Stimulated activated CD8-positive, alpha-beta memory T cell treated with anti-CD3 and anti-CD28 coated beads, Interleukin-2, amount 100 ng/mL, for 1 hour (primary cell): ENCODE measurements at regions not wholly inside any gene's neighbourhood (a gene's known extent, or its start where the extent isn't known, plus 50 kb on each side); places are given as distances from the start of the nearest gene placed in this dataset.

Source experiments
- DNase-seq, 2 donors: peaks; one replicate each; pipeline ENCODE4 v3.0.0-alpha.2; 2020; ENCODE audit warnings: low read depth in 2 of 2

DNA sequence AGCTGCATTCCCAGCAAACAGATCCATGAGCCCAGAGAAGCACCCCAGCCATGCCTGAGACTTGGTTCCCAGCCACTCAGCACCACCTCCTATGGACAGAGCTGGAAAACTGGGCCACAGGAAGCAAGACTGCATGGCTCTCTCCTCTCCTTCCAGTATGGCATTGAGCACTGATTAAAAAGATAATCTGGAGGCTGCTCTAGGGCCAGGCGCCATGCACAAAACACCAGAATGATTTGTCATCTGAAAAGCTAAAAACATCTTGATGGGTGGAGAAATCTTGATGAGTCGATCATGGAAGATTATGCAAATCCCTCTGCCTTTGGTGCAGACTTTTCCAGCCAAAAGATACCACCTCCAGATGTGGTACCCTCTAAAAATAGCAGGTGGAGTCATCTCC is 62.7 kb upstream of the MRPS22 start:
- no peak for DNase-seq

DNA sequence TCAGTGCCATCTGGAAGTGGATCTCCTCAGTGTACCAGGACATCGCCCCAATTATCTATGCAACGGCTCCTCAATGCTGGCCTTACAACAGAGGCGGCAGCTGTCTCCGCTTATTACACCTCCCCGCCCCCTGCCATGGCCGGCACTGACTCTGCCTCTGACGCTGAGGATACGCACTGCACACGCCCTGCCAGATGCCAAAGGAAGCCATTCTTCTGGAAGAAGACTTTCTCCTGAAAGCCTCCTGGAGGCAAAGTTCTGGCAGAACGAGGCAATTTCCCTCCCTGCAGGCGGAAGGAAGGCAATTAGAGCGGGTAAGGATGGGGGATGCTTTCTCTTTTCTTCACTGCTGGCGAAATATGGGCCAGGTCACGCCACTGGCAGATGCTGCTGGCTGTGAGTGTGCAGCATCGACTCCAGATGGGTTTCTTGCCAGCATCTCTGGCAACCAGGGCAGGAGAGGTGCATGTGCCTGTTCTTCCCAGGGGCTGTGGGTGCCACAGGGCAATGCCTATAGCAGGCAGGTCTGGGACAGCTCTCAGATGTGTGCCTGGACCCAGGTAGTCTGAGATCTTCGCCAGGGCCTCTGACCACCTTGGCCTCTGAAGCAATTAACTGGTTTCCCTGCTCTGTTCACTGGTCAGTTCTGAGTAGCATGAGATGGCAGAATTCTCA is 62.2 kb upstream of the MRPS22 start:
- no peak for DNase-seq

DNA sequence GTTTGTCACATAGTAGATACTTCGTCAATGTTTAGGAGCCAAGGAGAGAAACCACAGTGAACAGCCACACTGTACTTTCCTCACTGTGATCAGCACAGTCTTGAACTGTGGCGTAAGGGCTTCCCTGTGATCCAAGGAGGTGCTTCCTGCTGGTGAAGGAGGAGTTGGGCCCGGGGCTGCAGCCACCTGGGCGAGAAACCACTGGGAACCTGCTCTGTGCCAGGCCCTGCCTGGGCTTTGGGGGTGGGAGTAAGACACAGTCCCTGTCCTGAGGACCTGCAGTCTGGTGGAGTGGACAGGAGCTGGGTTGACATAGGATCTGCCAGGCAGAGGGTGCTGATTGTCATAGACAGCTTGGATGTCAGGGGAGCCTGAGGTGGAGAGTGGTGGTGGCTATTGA is 60.5 kb upstream of the MRPS22 start:
- DNase-seq, result no peak

DNA sequence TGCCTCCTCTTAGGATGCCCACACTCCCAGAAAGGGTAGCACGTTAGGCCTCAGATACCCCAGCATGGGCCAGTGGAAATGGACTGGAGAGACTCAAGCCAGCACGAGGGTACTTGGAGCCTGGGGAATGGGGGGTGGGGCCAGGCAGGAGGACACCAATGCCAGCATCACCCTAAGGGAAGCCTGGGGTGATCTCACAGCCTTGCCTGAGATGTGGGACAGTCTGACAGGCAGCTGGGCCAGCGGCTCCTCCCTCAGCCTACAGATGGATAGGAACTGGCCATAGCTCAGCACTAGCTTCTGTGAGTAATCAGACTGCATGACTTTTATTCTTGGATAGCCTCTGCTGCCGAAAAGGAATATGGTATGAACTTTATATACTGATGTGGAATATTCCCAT is 59.6 kb upstream of the MRPS22 start:
- DNase-seq, result no peak

DNA sequence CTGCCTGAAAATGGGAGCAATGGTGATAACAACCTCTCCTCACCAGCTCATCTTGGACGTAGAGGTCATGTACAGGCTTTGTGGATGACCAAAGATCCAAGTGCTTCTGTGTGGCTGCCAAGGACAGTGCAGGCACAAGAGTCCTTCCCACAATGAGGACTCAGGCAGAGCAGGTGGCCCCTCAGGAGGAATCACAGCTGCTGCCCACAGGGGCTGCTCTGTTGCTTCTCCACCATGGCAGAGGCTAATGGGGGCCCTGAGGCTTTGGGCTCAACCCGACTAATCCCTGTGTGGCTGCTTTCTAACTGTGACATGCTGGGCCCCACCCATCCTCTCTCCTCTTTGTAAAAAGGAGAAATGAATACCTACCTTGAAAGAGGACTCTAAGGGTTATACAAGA is 58.1 kb upstream of the MRPS22 start:
- no peak for DNase-seq

DNA sequence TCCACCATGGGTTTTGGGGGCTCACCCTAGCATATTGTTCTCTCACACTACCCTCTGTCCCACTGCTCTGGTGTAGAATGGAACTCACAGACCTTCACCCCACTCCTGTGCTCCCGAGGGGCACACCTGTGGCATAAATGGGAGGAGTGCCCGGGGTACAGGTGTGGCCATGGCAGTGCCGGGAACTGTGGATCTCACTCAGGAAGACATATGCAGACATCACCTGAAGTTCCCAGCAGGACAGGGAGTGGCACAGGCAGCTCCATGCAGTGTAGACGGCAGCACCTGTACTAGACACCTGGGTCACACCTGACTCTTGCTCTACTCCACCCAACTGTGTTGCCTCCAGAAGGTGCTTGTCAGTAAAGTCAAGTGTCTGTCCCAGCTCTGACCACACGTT is 57.6 kb upstream of the MRPS22 start:
- DNase-seq, result no peak

DNA sequence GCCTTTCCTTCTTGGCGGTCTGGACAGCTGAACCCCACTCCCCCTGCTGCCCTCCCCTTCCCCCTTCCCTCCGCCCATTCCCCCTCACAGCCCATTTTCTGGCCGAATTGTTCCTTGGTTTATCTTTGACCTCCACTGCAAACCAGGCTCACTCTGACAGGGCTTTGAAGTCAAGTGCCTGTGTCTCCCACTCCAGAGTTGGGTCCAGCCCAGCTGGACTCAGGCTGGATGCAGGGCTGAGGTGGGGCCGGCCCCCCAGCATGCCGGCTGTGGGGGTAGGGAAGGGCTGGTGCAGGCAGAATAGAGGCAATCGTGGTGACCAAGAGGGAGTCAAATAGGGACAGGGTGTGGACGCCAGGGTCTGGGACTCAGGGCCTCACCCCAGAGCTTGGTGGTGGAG is 57.0 kb upstream of the MRPS22 start:
- no peak for DNase-seq

DNA sequence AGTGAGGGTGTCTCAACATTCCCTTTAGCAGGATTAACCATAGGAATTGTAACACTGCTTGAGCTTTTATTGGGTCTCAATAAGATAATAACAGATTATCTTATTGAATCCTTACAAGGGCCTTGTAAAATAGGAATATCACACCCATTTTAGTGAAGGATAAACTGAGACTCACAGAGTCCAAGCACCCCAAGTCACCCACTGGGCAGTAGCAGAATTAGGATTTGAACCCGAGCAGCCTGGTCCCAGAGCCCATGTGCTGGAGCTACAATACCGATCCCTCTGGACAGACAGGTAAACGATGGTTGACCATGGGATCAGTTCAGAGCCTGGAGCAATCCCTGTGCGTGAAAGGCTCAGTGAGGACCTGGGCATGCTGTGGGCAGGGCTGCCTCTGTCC is 56.3 kb upstream of the MRPS22 start:
- DNase-seq, result no peak

DNA sequence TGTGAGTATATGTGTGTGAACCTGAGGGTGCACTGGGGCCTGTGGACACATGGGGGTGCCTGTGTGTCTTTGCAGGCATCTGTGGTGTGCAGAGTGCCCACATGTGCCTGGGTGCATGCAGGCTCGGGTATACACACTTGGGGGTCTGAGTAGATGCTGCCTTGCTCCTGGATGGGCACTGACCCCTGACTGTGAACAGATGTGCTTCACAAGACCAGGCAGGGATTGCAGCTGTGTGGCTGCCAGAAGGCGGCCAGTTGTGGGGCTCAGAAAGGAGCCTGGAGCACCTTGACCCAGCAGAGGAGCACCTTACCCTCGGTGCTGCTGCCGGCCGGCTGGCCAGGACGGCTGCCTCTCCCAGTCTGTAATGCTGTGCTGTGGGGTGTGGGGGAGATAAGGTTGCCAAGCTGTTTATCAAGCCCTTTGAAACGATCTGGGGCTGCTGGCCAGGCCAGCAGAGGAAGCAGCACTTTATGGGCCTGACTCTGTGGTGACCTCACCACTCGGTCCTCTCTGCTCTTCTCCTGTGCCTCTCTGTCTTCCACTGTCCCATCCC is 55.5 kb upstream of the MRPS22 start:
- no peak for DNase-seq

DNA sequence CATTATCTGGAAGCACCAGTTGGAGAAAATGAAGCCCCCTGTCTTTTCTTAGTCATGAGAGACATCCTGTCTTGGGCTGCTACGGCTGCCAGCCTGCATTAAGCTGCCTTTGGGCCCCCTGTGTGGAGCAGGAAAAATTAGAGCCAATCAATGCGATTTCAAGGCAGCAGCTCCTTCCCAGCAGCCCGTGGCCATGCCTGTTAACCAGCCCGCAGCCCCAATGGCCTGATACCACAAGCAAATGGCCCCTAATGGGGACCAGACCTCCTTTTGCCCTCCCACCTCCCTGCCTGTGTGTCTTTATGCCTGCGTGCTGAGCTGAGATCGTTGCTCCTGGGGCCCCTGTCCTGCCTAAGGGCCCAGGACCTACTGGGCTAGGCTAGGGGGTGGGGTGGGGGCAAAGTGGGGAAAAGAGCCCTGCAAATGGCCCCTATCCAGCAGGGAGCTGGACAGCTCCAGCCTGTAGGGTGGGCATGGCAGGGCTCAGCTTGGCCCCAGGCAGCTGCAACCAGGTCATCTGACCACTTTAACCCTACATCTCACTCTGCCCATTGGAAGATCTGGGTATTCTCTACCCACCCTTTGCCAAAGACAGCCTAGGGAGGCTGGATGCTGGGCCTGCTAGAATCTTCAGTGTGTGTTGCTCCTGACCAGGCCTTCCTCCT is 53.8 kb upstream of the MRPS22 start:
- DNase-seq, result no peak

DNA sequence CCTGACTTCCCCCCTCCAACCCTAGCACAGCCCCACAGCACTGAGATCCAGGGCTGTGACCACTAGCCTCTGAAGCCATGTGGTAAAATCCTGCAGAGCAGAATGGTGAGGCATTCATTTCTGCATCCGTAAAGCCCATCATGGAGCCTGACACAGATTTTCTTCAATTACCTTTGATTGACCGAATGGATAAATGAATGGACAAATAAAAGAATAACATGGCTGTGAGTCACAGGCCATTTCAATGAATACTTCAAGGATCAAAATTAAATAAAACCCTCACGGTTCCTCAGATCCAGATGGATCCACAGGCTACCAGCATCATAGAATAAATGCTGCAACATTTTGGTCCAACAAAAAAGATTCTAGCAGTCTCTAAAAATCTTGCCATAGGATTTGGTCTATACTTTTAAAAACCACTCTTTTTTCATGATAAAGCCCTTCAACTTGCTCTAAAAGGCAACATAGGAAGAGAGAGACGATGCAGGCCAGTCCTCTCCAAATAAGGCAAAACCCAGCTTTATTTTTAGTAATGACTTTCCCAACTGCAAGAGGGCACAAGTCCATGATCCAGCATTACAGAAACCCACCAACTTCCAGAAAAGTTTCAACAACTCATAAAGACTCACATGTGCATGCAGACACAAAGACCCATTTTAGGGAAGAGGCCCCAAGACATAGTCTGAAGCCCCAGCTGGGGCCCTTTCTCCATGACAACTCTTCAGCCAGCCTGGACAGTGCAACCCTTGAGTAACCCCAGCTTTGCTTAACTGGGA is 52.4 kb upstream of the MRPS22 start:
- no peak for DNase-seq

DNA sequence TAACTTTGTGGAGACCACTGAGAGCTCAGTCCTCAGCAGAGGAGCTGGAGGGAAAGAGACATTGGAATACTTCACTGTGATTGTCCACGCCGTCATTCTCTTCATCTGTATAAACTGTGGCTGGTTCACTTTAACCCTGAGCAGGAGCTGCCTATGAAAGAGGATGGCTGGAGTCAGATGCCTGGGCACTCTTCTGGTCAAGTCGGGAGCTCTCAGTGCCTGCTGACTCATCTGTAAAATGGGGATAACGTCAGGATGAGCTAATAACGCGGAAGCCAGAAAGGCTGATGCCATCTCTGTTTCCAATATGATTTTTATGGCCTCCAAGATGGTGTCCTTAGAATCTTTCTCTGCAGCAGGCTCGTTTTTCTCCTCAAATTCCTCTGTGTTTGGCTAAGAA is 51.6 kb upstream of the MRPS22 start:
- DNase-seq, result no peak

DNA sequence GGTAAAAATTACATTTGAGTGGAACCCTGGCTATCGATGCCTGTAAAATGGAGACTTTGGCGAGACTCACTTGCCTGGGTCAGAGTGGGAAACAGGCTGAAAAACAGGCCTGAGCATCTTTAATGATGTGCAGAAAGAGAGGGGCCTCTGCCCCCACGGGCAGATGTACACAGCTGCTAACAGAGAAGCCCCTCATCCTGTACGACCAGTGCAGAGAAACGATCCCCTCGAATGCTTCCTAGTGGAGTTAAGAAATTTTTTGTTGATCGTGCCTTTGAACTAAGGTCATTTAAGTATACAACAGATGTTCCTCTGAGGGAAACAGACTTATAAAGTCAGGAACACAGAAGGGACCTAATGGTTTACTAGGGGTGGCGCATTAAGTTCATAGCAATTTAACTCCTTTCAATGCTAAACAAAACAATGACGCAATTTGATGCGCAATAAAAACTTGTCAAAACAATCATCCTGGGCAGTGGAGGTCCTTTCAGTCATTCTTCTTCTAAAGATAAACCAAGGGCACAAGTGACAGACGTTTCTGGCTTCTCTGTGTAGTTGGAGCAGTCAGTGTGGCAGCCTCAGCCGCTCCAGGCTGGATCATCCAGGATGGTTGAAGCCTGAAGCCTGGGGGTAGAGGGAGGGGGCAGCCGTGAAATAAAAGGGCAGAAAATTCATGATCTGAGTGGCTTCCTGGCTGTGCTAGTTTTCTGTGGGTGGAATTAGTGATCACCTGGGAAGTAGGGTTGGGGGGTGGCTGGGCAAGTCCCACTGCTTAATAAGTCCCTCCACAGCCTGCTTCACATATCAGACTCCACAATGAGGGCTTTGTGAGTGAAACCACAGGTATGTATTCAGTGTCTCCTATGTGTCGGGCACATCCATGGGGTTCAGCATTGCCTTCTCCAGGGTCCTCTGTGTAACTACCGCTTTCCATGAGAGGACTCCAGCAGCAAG is 50.8 kb upstream of the MRPS22 start:
- no peak for DNase-seq

DNA sequence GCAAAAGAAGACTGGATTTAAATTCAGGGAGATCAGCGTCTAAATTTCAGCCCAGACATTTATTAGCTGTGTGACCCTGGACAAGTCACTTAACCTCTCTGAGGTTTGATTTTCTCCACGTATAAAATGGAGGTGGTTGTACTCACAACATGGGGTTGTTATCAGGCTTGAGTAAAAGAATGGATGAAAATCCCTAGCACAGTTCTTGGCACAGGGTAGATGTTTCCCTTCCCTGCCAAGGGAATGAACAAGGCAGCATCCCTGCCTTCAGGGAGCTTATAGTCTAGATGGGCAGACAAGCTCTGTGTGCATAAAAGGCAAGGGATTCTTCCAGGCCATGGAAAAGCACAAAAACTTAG is 50.2 kb upstream of the MRPS22 start:
- no peak for DNase-seq
